Astrocyte (in vitro differentiated cells and primary cell): ENCODE measurements at regions not wholly inside any gene's neighbourhood (a gene's known extent, or its start where the extent isn't known, plus 50 kb on each side); places are given as distances from the start of the nearest gene placed in this dataset.
A peak's percentile ranks its signal among the peaks of the same experiment; 100 is the strongest.

ENCODE experiments used
- DNase-seq: peaks from one replicate; pipeline ENCODE4 v3.0.0-alpha.2; 2010; ENCODE audit warnings: low read depth
- FAIRE-seq: peaks from 2 replicates; lab custom pipeline; 2011; peaks lifted over from hg19 to GRCh38; lab: Jason Lieb, UNC
- H2AFZ ChIP-seq: 2 replicates; pipeline ENCODE4 v1.6.0; 2012; ENCODE audit warnings: low read depth, low read length, inconsistent platforms
- H3K27ac ChIP-seq: 2 replicates; pipeline ENCODE4 v1.5.1; 2011; ENCODE audit warnings: low read depth, low read length, inconsistent platforms
- H3K27me3 ChIP-seq: 2 replicates; pipeline ENCODE4 v1.6.0; 2011; ENCODE audit warnings: low read length, inconsistent platforms; ENCODE audit not compliant: insufficient read depth
- H3K36me3 ChIP-seq: 2 replicates; pipeline ENCODE4 v1.5.1; 2011; ENCODE audit warnings: low read length, inconsistent platforms; ENCODE audit not compliant: insufficient read depth
- H3K4me1 ChIP-seq: 2 replicates; pipeline ENCODE4 v1.5.1; 2011; ENCODE audit warnings: low read length, inconsistent platforms; ENCODE audit not compliant: insufficient read depth
- H3K4me2 ChIP-seq: 2 replicates; pipeline ENCODE4 v1.6.0; 2012; ENCODE audit warnings: low read length, inconsistent platforms
- H3K4me3 ChIP-seq: 2 replicates; pipeline ENCODE4 v1.5.1; 2011; ENCODE audit warnings: low read depth, mild to moderate bottlenecking, low read length, inconsistent platforms; ENCODE audit not compliant: insufficient read depth
- H3K79me2 ChIP-seq: 2 replicates; pipeline ENCODE4 v1.6.0; 2012; ENCODE audit warnings: mild to moderate bottlenecking, low read length, inconsistent platforms; ENCODE audit not compliant: insufficient read depth
- H3K9ac ChIP-seq: 2 replicates; pipeline ENCODE4 v1.6.0; 2012; ENCODE audit warnings: mild to moderate bottlenecking, low read length, inconsistent platforms
- H3K9me3 ChIP-seq: 2 replicates; pipeline ENCODE4 v1.5.1; 2012; ENCODE audit warnings: low read depth, mild to moderate bottlenecking, low read length, inconsistent platforms; ENCODE audit not compliant: insufficient read depth
- H4K20me1 ChIP-seq: 2 replicates; pipeline ENCODE4 v1.6.0; 2012; ENCODE audit warnings: low read length, inconsistent platforms; ENCODE audit not compliant: insufficient read depth
- H3K27ac Mint-ChIP-seq: one replicate; pipeline ENCODE4 v1.8.0; 2021; ENCODE audit warnings: mild to moderate bottlenecking, mixed read lengths; ENCODE audit not compliant: unreplicated experiment
- H3K27me3 Mint-ChIP-seq: one replicate; pipeline ENCODE4 v1.8.0; 2021; ENCODE audit warnings: low read depth, mixed read lengths; ENCODE audit not compliant: unreplicated experiment
- H3K36me3 Mint-ChIP-seq: one replicate; pipeline ENCODE4 v1.8.0; 2021; ENCODE audit warnings: low read depth, mixed read lengths; ENCODE audit not compliant: unreplicated experiment
- H3K4me1 Mint-ChIP-seq: one replicate; pipeline ENCODE4 v1.8.0; 2021; ENCODE audit warnings: low read depth, mixed read lengths; ENCODE audit not compliant: unreplicated experiment
- H3K4me3 Mint-ChIP-seq: one replicate; pipeline ENCODE4 v1.8.0; 2021; ENCODE audit warnings: mild to moderate bottlenecking, moderate library complexity, mixed read lengths; ENCODE audit not compliant: unreplicated experiment
- H3K9me3 Mint-ChIP-seq: one replicate; pipeline ENCODE4 v1.8.0; 2021; ENCODE audit warnings: mild to moderate bottlenecking, mixed read lengths; ENCODE audit not compliant: unreplicated experiment
- CTCF ChIP-seq: IDR thresholded peaks from 2 replicates; pipeline ENCODE4 v1.5.1; 2011; ENCODE audit warnings: low read depth, mild to moderate bottlenecking, inconsistent platforms, low read length, moderate library complexity; ENCODE audit not compliant: insufficient read depth
- EZH2 ChIP-seq: IDR thresholded peaks from 2 replicates; pipeline ENCODE4 v1.6.1; 2012; ENCODE audit warnings: mild to moderate bottlenecking, low read length, inconsistent platforms; ENCODE audit not compliant: insufficient read depth

- H3K27me3 Mint-ChIP-seq: no peaks in the 10 kb centered on the region
- FAIRE-seq (peak; percentile 90), DNase-seq (peak; percentile 77)
- Histone ChIP-seq H3K9me3 (no peaks in the 10 kb centered on the region), H2AFZ (no peak overlapping the region), H4K20me1 (peaks cover 26% of the 10 kb centered on the region), H3K4me1 (peaks cover 27% of the 10 kb centered on the region), H3K79me2 (peaks cover 99% of the 10 kb centered on the region), H3K27me3 (no peaks in the 10 kb centered on the region), H3K4me3 (peak overlapping the region; percentile 30), H3K36me3 (no peaks in the 10 kb centered on the region), H3K27ac (no peak overlapping the region), H3K4me2 (peak overlapping the region; percentile 72), H3K9ac (peak overlapping the region; percentile 25)
- no peak overlapping the region for H3K27ac Mint-ChIP-seq
- peaks cover 2% of the 10 kb centered on the region for H3K36me3 Mint-ChIP-seq
- no peak for TF ChIP-seq EZH2
- no peak for TF ChIP-seq CTCF
- no peaks in the 10 kb centered on the region for H3K9me3 Mint-ChIP-seq
- H3K4me3 Mint-ChIP-seq: no peak overlapping the region
- H3K4me1 Mint-ChIP-seq: peaks cover 27% of the 10 kb centered on the region
These were observed 74.0 kb downstream of the TANC2 start for GRCh38 chr17:63039899-63040602.

GRCh38 chr17:63040816-63041215 is 74.8 kb downstream of the TANC2 start:
- H3K36me3 Mint-ChIP-seq: peaks cover 2% of the 10 kb centered on the region
- no peaks in the 10 kb centered on the region for H3K9me3 Mint-ChIP-seq
- H3K36me3 ChIP-seq: no peaks in the 10 kb centered on the region
- DNase-seq (no peak), FAIRE-seq (no peak)
- no peak overlapping the region for H2AFZ ChIP-seq
- H3K79me2 ChIP-seq: peaks cover 99% of the 10 kb centered on the region
- no peaks in the 10 kb centered on the region for H3K27me3 ChIP-seq
- TF ChIP-seq CTCF: no peak
- no peak for TF ChIP-seq EZH2
- H3K9ac ChIP-seq: no peak overlapping the region
- H3K9me3 ChIP-seq: no peaks in the 10 kb centered on the region
- no peaks in the 10 kb centered on the region for H3K27me3 Mint-ChIP-seq
- H3K4me1 Mint-ChIP-seq: peaks cover 22% of the 10 kb centered on the region
- H3K4me3 ChIP-seq: no peak overlapping the region
- no peak overlapping the region for H3K27ac ChIP-seq
- no peak overlapping the region for H3K27ac Mint-ChIP-seq
- peaks cover 21% of the 10 kb centered on the region for H4K20me1 ChIP-seq
- H3K4me1 ChIP-seq: peaks cover 19% of the 10 kb centered on the region
- H3K4me3 Mint-ChIP-seq: no peak overlapping the region
- peak overlapping the region; percentile 72 for H3K4me2 ChIP-seq

- H3K36me3 Mint-ChIP-seq: peaks cover 2% of the 10 kb centered on the region
These were observed 75.2 kb downstream of the TANC2 start for GRCh38 chr17:63041251-63041650.

More at GRCh38 chr17:63041251-63041650, 75.2 kb downstream of the TANC2 start:
- DNase-seq (no peak), FAIRE-seq (no peak)
- H3K27ac ChIP-seq: no peak overlapping the region
- H3K79me2 ChIP-seq: peaks cover 97% of the 10 kb centered on the region
- no peak overlapping the region for H3K4me3 ChIP-seq
- H4K20me1 ChIP-seq: peaks cover 19% of the 10 kb centered on the region
- H3K36me3 ChIP-seq: no peaks in the 10 kb centered on the region
- Mint-ChIP-seq H3K27ac (no peak overlapping the region), H3K4me3 (no peak overlapping the region), H3K27me3 (no peaks in the 10 kb centered on the region), H3K9me3 (no peaks in the 10 kb centered on the region), H3K4me1 (peaks cover 19% of the 10 kb centered on the region)
- H3K4me1 ChIP-seq: peaks cover 18% of the 10 kb centered on the region
- H3K4me2 ChIP-seq: no peak overlapping the region
- no peak overlapping the region for H3K9ac ChIP-seq
- no peak overlapping the region for H2AFZ ChIP-seq
- no peaks in the 10 kb centered on the region for H3K27me3 ChIP-seq
- TF ChIP-seq CTCF (no peak), EZH2 (no peak)
- H3K9me3 ChIP-seq: no peaks in the 10 kb centered on the region
